ENCODE measurements at regions not wholly inside any gene's neighbourhood (a gene's known extent, or its start where the extent isn't known, plus 50 kb on each side); places are given as distances from the start of the nearest gene placed in this dataset.

DNA sequence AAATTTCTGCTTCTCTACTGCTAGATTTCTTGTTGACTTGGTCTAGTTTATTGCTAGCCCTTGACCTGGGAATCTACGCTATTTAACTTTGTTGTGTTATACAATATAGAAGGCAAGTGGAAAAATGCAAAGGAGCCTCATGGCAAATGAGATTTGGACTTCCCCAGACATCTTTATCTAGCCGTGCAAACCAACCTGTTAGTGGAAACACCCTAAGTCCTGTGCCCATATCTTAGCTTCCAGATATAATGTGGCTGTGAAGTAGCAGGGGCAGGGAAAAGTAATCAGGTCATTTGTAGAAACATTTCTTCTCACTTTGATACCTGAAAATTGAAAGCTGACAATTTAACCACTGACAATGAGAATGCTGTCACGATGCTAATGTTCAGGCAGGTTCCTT lies 90.7 kb upstream of the ATP2B1 start:
- TF ChIP-seq POLR2A (IDR thresholded peaks at IDR 0.05) (no peak), POLR2AphosphoS5 (IDR thresholded peaks at IDR 0.05) (no peak)
- TF ChIP-seq, protein P1, sequence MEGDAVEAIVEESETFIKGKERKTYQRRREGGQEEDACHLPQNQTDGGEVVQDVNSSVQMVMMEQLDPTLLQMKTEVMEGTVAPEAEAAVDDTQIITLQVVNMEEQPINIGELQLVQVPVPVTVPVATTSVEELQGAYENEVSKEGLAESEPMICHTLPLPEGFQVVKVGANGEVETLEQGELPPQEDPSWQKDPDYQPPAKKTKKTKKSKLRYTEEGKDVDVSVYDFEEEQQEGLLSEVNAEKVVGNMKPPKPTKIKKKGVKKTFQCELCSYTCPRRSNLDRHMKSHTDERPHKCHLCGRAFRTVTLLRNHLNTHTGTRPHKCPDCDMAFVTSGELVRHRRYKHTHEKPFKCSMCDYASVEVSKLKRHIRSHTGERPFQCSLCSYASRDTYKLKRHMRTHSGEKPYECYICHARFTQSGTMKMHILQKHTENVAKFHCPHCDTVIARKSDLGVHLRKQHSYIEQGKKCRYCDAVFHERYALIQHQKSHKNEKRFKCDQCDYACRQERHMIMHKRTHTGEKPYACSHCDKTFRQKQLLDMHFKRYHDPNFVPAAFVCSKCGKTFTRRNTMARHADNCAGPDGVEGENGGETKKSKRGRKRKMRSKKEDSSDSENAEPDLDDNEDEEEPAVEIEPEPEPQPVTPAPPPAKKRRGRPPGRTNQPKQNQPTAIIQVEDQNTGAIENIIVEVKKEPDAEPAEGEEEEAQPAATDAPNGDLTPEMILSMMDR (IDR thresholded peaks at IDR 0.05 in 8 of 11, conservative IDR thresholded peaks at IDR 0.05 in 3 of 11), result no peak

Measured in spleen (tissue), 7 donors.